ENCODE measurements at regions not wholly inside any gene's neighbourhood (a gene's known extent, or its start where the extent isn't known, plus 50 kb on each side); places are given as distances from the start of the nearest gene placed in this dataset.

DNA sequence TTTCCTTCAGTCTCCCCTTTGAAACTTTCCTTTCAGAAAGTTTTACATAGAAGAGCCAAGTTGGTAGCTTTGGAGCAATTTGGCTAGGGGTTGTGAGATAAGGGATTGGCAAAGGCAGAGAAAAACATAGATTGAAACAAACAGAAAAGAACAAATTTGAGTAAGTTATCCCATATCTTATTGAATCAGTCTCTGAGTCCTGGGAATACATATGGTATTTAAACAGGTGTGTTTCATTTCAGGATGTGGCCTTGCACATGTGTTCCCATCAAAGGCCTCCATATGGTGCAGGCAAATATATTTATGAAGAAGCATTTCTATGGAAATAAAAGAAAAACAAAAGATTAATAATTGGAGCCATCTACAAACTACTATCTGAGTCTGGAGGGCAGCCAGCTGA is 227.9 kb upstream of the ZFP42 start:
- H3K4me1 ChIP-seq (ENCODE audit: control insufficient read depth, insufficient read depth, low read length), result no peaks in the 10 kb centered on the region
- no peaks in the 10 kb centered on the region for H3K36me3 ChIP-seq (ENCODE audit: control insufficient read depth, insufficient read depth, low read length)
- no peaks in the 10 kb centered on the region for H3K9me3 ChIP-seq (ENCODE audit: control insufficient read depth, low read depth, low read length)
- DNase-seq, result no peak
- no peak overlapping the region for H3K4me3 ChIP-seq (ENCODE audit: low read length)
- no peak overlapping the region for H3K27ac ChIP-seq (ENCODE audit: low read length)
- H3K27me3 ChIP-seq (ENCODE audit: control insufficient read depth, insufficient read depth, low read length), result no peaks in the 10 kb centered on the region

DNA sequence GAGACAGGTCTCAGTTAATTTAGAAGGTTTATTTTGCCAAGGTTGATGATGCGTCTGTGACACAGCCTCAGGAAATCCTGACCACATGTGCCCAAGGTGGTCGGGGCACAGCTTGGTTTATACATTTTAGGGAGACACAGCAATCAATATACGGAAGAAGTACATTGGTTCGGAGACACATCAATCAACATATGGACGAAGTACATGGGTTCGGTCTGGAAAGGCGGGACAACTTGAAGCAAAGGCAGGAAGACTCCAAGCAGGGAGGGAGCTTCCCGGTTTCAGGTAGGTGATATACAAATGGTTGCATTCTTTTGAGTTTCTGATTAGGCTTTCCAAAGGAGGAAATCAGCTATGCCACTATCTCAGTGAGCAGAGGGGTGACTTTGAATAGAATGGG is 225.2 kb upstream of the ZFP42 start:
- Histone ChIP-seq H3K4me1 (ENCODE audit: control insufficient read depth, insufficient read depth, low read length) (no peaks in the 10 kb centered on the region), H3K27ac (ENCODE audit: low read length) (no peak overlapping the region), H3K9me3 (ENCODE audit: control insufficient read depth, low read depth, low read length) (no peaks in the 10 kb centered on the region), H3K36me3 (ENCODE audit: control insufficient read depth, insufficient read depth, low read length) (no peaks in the 10 kb centered on the region), H3K27me3 (ENCODE audit: control insufficient read depth, insufficient read depth, low read length) (no peaks in the 10 kb centered on the region), H3K4me3 (ENCODE audit: low read length) (no peak overlapping the region)
- 100% methylated on average over 5 of the region's 8 CpGs for WGBS (ENCODE audit: insufficient coverage, low lambda C conversion rate)
- DNase-seq, result no peak

DNA sequence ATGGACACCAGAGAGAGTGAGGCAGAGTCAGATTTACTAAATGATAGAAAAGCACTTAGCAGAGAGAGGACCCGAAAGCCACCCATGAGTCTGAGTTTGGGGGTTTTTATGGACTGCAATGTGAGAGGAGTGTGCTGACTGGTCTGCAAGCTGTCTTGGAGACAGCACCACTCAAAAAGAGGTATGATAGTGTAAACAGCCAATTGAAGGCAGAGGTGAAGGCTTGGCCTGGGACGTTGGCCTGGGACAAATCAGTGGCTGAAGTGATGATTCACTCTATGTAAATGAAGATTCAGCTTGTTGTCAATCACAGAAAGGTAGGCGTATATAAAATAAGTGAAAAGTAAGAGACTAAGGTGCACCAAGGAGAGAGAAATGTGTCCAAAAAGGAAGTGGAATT is 217.6 kb upstream of the ZFP42 start:
- H3K36me3 ChIP-seq (ENCODE audit: control insufficient read depth, insufficient read depth, low read length), result no peaks in the 10 kb centered on the region
- no peak for DNase-seq
- 60% methylated on average over 2 of the region's 3 CpGs for WGBS (ENCODE audit: insufficient coverage, low lambda C conversion rate)

DNA sequence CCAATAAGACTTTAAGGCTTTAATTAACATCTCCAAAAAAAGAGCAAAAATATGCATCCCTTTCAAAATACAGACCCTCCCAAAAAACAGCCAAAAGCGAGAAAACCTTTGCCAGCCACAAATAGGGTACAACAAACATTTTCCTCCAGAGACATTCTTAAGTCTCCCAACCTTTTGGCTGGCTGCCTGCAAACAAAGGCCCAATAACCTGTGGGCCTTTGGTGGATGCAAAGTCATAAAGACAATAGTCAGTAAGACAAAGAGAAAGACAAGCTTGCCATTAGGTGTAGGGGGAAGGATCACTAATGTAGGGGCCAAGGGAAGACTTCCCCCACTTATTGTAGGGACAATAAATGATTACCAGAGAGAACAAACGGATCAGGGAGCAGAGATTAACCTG is 215.5 kb upstream of the ZFP42 start:
- Histone ChIP-seq H3K4me1 (ENCODE audit: control insufficient read depth, insufficient read depth, low read length) (no peaks in the 10 kb centered on the region), H3K27me3 (ENCODE audit: control insufficient read depth, insufficient read depth, low read length) (no peaks in the 10 kb centered on the region), H3K4me3 (ENCODE audit: low read length) (no peak overlapping the region), H3K9me3 (ENCODE audit: control insufficient read depth, low read depth, low read length) (peaks cover 2% of the 10 kb centered on the region), H3K27ac (ENCODE audit: low read length) (no peak overlapping the region), H3K36me3 (ENCODE audit: control insufficient read depth, insufficient read depth, low read length) (no peaks in the 10 kb centered on the region)
- no CpG with 5 or more reads among the region's 2 CpGs for WGBS (ENCODE audit: insufficient coverage, low lambda C conversion rate)
- DNase-seq, result no peak

More for the DNA sequence above, 217.6 kb upstream of the ZFP42 start:
- no peak overlapping the region for H3K4me3 ChIP-seq (ENCODE audit: low read length)
- H3K27ac ChIP-seq (ENCODE audit: low read length), result no peak overlapping the region
- no peaks in the 10 kb centered on the region for H3K27me3 ChIP-seq (ENCODE audit: control insufficient read depth, insufficient read depth, low read length)
- H3K9me3 ChIP-seq (ENCODE audit: control insufficient read depth, low read depth, low read length), result no peaks in the 10 kb centered on the region
- H3K4me1 ChIP-seq (ENCODE audit: control insufficient read depth, insufficient read depth, low read length), result no peaks in the 10 kb centered on the region

DNA sequence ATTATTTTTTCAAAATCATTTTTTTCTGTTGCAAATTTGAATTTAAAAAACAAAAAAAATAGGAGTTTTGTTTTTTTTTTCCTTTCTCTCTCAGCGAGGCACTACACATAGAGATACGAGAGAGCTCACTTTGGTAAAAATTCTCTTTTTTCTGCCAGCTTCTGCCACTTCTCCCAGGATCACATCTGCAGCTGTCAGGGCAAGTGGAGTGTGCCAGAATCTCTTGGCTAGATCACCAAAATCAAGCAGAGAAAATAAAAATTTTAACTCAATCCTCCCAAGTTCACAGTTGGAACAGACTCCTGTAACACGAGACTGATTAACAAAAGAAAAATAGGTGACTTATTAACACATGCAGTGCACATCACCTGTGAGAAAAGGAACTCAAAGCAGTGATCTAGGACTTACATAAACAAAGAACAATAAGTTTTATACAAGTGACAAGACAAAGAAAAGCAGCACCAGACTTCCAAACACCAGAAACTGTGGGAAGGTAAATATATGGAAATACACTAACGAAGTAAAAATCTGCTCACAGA is 213.2 kb upstream of the ZFP42 start:
- H3K36me3 ChIP-seq (ENCODE audit: control insufficient read depth, insufficient read depth, low read length), result no peaks in the 10 kb centered on the region
- no peak overlapping the region for H3K4me3 ChIP-seq (ENCODE audit: low read length)
- no peak for DNase-seq
- H3K27ac ChIP-seq (ENCODE audit: low read length), result no peak overlapping the region
- H3K4me1 ChIP-seq (ENCODE audit: control insufficient read depth, insufficient read depth, low read length), result no peaks in the 10 kb centered on the region
- peaks cover 2% of the 10 kb centered on the region for H3K9me3 ChIP-seq (ENCODE audit: control insufficient read depth, low read depth, low read length)
- WGBS (ENCODE audit: insufficient coverage, low lambda C conversion rate), result 57% methylated on average over 1 of the region's 4 CpGs
- no peaks in the 10 kb centered on the region for H3K27me3 ChIP-seq (ENCODE audit: control insufficient read depth, insufficient read depth, low read length)

DNA sequence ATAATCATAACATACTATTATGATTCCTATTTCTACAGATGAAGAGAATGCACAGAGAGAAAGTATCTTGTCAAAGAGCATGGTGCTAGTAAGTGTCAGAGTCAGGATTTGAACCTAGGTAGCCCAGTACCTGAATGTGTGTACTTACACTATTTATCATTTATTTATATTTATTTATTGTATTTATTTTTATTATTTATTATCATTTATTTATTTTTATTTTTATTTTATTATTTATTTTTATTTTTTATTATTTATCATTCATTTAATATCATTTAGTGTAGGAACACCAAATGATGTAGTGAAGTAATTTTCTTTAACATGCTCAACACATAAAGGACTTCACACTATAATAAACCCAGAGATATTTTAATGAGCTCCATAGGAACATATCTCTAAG is 209.4 kb upstream of the ZFP42 start:
- no peak overlapping the region for H3K4me3 ChIP-seq (ENCODE audit: low read length)

DNA sequence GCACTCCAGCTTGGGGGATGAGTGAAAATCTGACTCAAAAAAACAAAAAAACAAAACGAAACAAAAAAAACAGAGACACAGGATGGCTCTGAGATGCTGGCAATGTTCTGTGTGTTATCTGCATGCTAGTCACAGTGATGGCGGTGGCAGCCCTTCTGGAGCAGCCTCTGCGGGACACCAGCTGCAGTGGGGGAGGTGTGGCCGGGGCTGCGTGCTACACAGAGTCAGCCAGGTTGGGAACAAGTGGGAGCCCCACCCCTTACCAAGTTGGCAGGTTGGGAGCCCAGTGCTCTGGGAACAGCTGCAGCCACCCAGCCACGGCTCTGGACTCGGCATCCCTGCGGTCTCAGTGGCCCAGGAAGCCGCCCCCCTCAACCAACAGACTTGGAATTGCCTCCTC is 206.5 kb upstream of the ZFP42 start:
- WGBS (ENCODE audit: insufficient coverage, low lambda C conversion rate), result 100% methylated on average over 1 of the region's 9 CpGs
- Histone ChIP-seq H3K9me3 (ENCODE audit: control insufficient read depth, low read depth, low read length) (peaks cover 12% of the 10 kb centered on the region), H3K36me3 (ENCODE audit: control insufficient read depth, insufficient read depth, low read length) (no peaks in the 10 kb centered on the region), H3K4me1 (ENCODE audit: control insufficient read depth, insufficient read depth, low read length) (no peaks in the 10 kb centered on the region), H3K4me3 (ENCODE audit: low read length) (no peak overlapping the region), H3K27me3 (ENCODE audit: control insufficient read depth, insufficient read depth, low read length) (no peaks in the 10 kb centered on the region), H3K27ac (ENCODE audit: low read length) (no peak overlapping the region)
- DNase-seq, result no peak

More for the DNA sequence above, 209.4 kb upstream of the ZFP42 start:
- H3K27me3 ChIP-seq (ENCODE audit: control insufficient read depth, insufficient read depth, low read length), result no peaks in the 10 kb centered on the region
- no peak overlapping the region for H3K27ac ChIP-seq (ENCODE audit: low read length)
- DNase-seq, result no peak
- peaks cover 12% of the 10 kb centered on the region for H3K9me3 ChIP-seq (ENCODE audit: control insufficient read depth, low read depth, low read length)
- H3K36me3 ChIP-seq (ENCODE audit: control insufficient read depth, insufficient read depth, low read length), result no peaks in the 10 kb centered on the region
- H3K4me1 ChIP-seq (ENCODE audit: control insufficient read depth, insufficient read depth, low read length), result no peaks in the 10 kb centered on the region

DNA sequence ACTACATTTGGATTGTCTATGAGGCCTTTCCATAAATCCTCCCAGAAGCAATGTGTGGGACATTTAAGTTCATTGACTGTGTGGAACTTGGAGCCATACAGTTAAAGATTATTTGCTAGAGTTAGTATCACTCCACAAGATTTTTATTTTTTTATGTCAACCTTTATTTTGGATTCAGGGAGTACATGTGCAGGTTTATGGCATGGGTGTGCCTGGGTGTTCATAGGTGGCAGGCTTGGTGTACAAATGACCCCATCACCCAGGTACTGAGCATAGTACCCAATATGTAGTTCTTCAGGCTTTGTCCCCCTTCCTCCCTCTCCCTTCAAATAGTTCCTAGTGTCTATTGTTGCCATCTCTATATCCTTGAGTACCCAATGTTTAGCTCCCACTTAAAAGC is 199.8 kb upstream of the ZFP42 start:
- Histone ChIP-seq H3K4me3 (ENCODE audit: low read length) (no peak overlapping the region), H3K27me3 (ENCODE audit: control insufficient read depth, insufficient read depth, low read length) (no peaks in the 10 kb centered on the region), H3K9me3 (ENCODE audit: control insufficient read depth, low read depth, low read length) (peaks cover 5% of the 10 kb centered on the region), H3K36me3 (ENCODE audit: control insufficient read depth, insufficient read depth, low read length) (no peaks in the 10 kb centered on the region), H3K27ac (ENCODE audit: low read length) (no peak overlapping the region), H3K4me1 (ENCODE audit: control insufficient read depth, insufficient read depth, low read length) (no peaks in the 10 kb centered on the region)
- DNase-seq, result no peak

DNA sequence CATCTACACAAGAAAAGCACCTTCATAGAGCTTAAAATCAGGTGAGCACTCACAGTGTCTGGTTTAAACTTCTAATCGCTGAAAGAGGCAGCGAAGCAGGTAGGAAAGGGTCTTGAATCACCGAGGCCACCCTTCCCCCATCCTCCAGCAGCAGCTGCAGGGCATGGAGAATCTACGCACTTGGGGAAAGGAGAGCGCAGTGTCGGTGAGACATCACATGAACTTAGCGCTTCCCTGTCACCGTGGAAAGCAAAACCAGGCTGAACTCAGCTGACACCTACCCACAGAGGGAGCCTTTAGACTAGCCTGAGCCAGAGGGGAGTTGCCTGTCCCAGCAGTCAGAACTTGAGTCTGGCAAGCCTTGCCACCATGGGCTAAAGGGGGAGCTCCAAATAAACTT is 197.2 kb upstream of the ZFP42 start:
- Histone ChIP-seq H3K36me3 (ENCODE audit: control insufficient read depth, insufficient read depth, low read length) (no peaks in the 10 kb centered on the region), H3K27ac (ENCODE audit: low read length) (no peak overlapping the region), H3K4me1 (ENCODE audit: control insufficient read depth, insufficient read depth, low read length) (no peaks in the 10 kb centered on the region), H3K4me3 (ENCODE audit: low read length) (no peak overlapping the region), H3K27me3 (ENCODE audit: control insufficient read depth, insufficient read depth, low read length) (no peaks in the 10 kb centered on the region), H3K9me3 (ENCODE audit: control insufficient read depth, low read depth, low read length) (peaks cover 8% of the 10 kb centered on the region)
- no peak for DNase-seq
- WGBS (ENCODE audit: insufficient coverage, low lambda C conversion rate), result no CpG with 5 or more reads among the region's 8 CpGs

DNA sequence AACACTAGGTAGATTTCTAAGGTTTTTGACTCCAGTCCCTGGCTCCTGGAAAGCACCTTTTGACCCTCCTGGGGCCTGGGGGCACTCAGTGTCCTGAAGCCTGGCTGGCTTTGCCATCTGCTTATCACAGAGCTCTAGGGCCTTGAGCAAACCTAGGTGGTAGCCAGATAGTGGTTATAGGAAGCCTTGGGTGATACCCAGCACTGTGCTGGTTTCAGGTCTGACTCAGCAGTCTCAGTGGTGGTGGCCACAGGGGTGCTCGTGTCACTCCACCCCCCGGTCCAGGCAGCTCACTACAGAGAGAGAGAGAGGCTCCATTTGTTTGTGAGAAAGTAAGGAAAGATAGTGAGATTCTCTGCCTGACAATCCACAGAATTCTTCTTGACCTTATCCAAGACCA is 195.8 kb upstream of the ZFP42 start:
- WGBS (ENCODE audit: insufficient coverage, low lambda C conversion rate), result no CpG with 5 or more reads among the region's 2 CpGs
- Histone ChIP-seq H3K36me3 (ENCODE audit: control insufficient read depth, insufficient read depth, low read length) (no peaks in the 10 kb centered on the region), H3K27ac (ENCODE audit: low read length) (no peak overlapping the region), H3K4me3 (ENCODE audit: low read length) (no peak overlapping the region), H3K9me3 (ENCODE audit: control insufficient read depth, low read depth, low read length) (peaks cover 8% of the 10 kb centered on the region), H3K27me3 (ENCODE audit: control insufficient read depth, insufficient read depth, low read length) (no peaks in the 10 kb centered on the region), H3K4me1 (ENCODE audit: control insufficient read depth, insufficient read depth, low read length) (no peaks in the 10 kb centered on the region)
- no peak for DNase-seq

DNA sequence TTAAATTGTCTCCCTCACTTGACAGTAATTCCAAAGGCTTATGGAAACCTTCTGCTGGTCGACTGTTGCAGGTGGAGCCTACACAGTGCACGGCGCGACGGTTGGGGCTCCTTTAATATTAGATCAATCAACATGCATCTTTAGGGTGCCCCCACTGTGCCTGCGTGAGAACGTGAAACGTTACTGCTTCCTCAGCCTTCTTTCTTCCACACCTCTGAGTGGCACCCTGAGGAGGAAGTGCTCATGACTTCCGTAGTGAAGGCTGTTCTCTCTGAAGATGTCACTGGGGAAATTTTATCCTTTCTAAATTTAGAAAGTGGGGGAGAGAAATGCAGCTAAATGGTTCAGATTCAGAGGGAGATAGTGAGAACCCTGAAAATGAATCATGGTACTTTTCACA is 184.0 kb upstream of the ZFP42 start:
- no peak for DNase-seq
- WGBS (ENCODE audit: insufficient coverage, low lambda C conversion rate), result 40% methylated on average over 3 of the region's 9 CpGs
- H3K36me3 ChIP-seq (ENCODE audit: control insufficient read depth, insufficient read depth, low read length), result no peaks in the 10 kb centered on the region

More for the DNA sequence above, 184.0 kb upstream of the ZFP42 start:
- peaks cover 4% of the 10 kb centered on the region for H3K9me3 ChIP-seq (ENCODE audit: control insufficient read depth, low read depth, low read length)
- no peaks in the 10 kb centered on the region for H3K27me3 ChIP-seq (ENCODE audit: control insufficient read depth, insufficient read depth, low read length)
- no peaks in the 10 kb centered on the region for H3K4me1 ChIP-seq (ENCODE audit: control insufficient read depth, insufficient read depth, low read length)
- H3K27ac ChIP-seq (ENCODE audit: low read length), result no peak overlapping the region
- no peak overlapping the region for H3K4me3 ChIP-seq (ENCODE audit: low read length)
